HepG2 (cell line): ENCODE measurements at regions not wholly inside any gene's neighbourhood (a gene's known extent, or its start where the extent isn't known, plus 50 kb on each side); places are given as distances from the start of the nearest gene placed in this dataset.

ENCODE experiments used
- DR1 ChIP-seq: sonication (generic); formaldehyde crosslinking; IDR thresholded peaks from 2 replicates; pipeline ENCODE4 v1.8.0; 2021; ENCODE audit warnings: mild to moderate bottlenecking, missing genetic modification reagents, inconsistent platforms
- ELF3 ChIP-seq: IDR thresholded peaks from 2 replicates; pipeline ENCODE4 v1.6.1; 2016; ENCODE audit warnings: missing genetic modification reagents, missing compliant biosample characterization
- ERF ChIP-seq: IDR thresholded peaks from 2 replicates; pipeline ENCODE4 v1.6.1; 2018; ENCODE audit warnings: missing biosample characterization, missing genetic modification reagents
- FOSL2 ChIP-seq: sonication (generic); formaldehyde crosslinking; IDR thresholded peaks from 2 replicates; pipeline ENCODE4 v1.4.0; 2020; ENCODE audit warnings: missing genetic modification reagents
- KDM2A ChIP-seq: sonication (generic); formaldehyde crosslinking; IDR thresholded peaks from 2 replicates; pipeline ENCODE4 v1.4.0; 2020; ENCODE audit warnings: low read depth, missing genetic modification reagents, borderline replicate concordance
- MNT ChIP-seq: fragments of 450-650 bp; IDR thresholded peaks from 2 replicates; pipeline ENCODE4 v1.6.1; 2016
- NCOA5 ChIP-seq: sonication (generic); formaldehyde crosslinking; IDR thresholded peaks from 2 replicates; pipeline ENCODE4 v1.4.0; 2020; ENCODE audit warnings: missing genetic modification reagents
- PPARG ChIP-seq: conservative IDR thresholded peaks from 2 replicates; pipeline ENCODE4 v1.6.1; 2016; ENCODE audit warnings: missing biosample characterization, missing genetic modification reagents
- SOX6 ChIP-seq, 2 experiments: fragments of 450-650 bp in 1 of 2; sonication (generic) in 1 of 2; formaldehyde crosslinking in 1 of 2; IDR thresholded peaks; 2 replicates each; pipeline versions ENCODE4 v1.4.0 to v1.6.1; 2017 to 2020; ENCODE audit warnings: antibody characterized with exemption in 1 of 2, mild to moderate bottlenecking in 1 of 2, missing genetic modification reagents in 1 of 2
- TBX3 ChIP-seq: fragments of 450-650 bp; IDR thresholded peaks from 2 replicates; pipeline ENCODE4 v1.6.1; 2017; ENCODE audit warnings: antibody characterized with exemption, mild to moderate bottlenecking, inconsistent platforms, borderline replicate concordance
- TEF ChIP-seq: sonication (generic); formaldehyde crosslinking; IDR thresholded peaks from 2 replicates; pipeline ENCODE4 v1.5.0; 2020; ENCODE audit warnings: missing genetic modification reagents
- TOE1 ChIP-seq: sonication (generic); formaldehyde crosslinking; IDR thresholded peaks from 2 replicates; pipeline ENCODE4 v1.4.0; 2020; ENCODE audit warnings: mild to moderate bottlenecking, missing genetic modification reagents
- ZNF367 ChIP-seq: sonication (generic); formaldehyde crosslinking; IDR thresholded peaks from 2 replicates; pipeline ENCODE4 v1.4.0; 2020; ENCODE audit warnings: missing genetic modification reagents, borderline replicate concordance
- TF ChIP-seq, protein P1 (sequence below): sonication (generic); formaldehyde crosslinking; IDR thresholded peaks from 2 replicates; pipeline ENCODE4 v1.4.0; 2020; ENCODE audit warnings: mild to moderate bottlenecking, missing genetic modification reagents, borderline replicate concordance
- TF ChIP-seq, protein P2 (sequence below), 2 experiments: sonication (generic) in 1 of 2; formaldehyde crosslinking in 1 of 2; IDR thresholded peaks; 2 replicates each; pipeline versions ENCODE4 v1.4.0 to v1.6.1; 2018 to 2020; ENCODE audit warnings: missing genetic modification reagents in 2 of 2, borderline replicate concordance in 1 of 2, low read depth in 1 of 2, mild to moderate bottlenecking in 1 of 2, missing biosample characterization in 1 of 2
- TF ChIP-seq, protein P3 (sequence below): sonication (generic); formaldehyde crosslinking; IDR thresholded peaks from 2 replicates; pipeline ENCODE4 v1.8.0; 2022; ENCODE audit warnings: missing genetic modification reagents, low read depth, mild to moderate bottlenecking, borderline replicate concordance
- TF ChIP-seq, protein P4 (sequence below): sonication (generic); formaldehyde crosslinking; IDR thresholded peaks from 2 replicates; pipeline ENCODE4 v1.5.0; 2020; ENCODE audit warnings: mild to moderate bottlenecking, missing genetic modification reagents, moderate library complexity
- TF ChIP-seq, protein P5 (sequence below): sonication (generic); formaldehyde crosslinking; IDR thresholded peaks from 2 replicates; pipeline ENCODE4 v1.4.0; 2020; ENCODE audit warnings: mild to moderate bottlenecking, missing genetic modification reagents

GRCh38 chr2:191555092-191555742, 122.7 kb upstream of the NABP1 start (continued):
- TF ChIP-seq, protein P1, sequence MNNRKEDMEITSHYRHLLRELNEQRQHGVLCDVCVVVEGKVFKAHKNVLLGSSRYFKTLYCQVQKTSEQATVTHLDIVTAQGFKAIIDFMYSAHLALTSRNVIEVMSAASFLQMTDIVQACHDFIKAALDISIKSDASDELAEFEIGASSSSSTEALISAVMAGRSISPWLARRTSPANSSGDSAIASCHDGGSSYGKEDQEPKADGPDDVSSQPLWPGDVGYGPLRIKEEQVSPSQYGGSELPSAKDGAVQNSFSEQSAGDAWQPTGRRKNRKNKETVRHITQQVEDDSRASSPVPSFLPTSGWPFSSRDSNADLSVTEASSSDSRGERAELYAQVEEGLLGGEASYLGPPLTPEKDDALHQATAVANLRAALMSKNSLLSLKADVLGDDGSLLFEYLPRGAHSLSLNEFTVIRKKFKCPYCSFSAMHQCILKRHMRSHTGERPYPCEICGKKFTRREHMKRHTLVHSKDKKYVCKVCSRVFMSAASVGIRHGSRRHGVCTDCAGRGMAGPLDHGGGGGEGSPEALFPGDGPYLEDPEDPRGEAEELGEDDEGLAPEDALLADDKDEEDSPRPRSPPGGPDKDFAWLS (CRISPR knock-in tag) = no peak
- TF ChIP-seq ZNF367 (CRISPR knock-in tag) (no peak), ERF (0 out of 2 replicates have a peak, but pooled peaks have one; percentile 35), DR1 (no peak), SOX6 (IDR thresholded peaks at IDR 0.05) (no peak), SOX6 (CRISPR knock-in tag; IDR thresholded peaks at IDR 0.05) (no peak), ELF3 (CRISPR knock-in tag) (peak; percentile 67; the same call in 1 of the 2 replicates), NCOA5 (CRISPR knock-in tag) (no peak), MNT (no peak), TOE1 (CRISPR knock-in tag) (no peak), KDM2A (0 out of 2 replicates have a peak, but pooled peaks have one; percentile 36), PPARG (CRISPR knock-in tag) (0 out of 2 replicates have a peak, but pooled peaks have one; percentile 21), TEF (CRISPR knock-in tag) (no peak), FOSL2 (CRISPR knock-in tag) (peak; percentile 24; the same call in 1 of the 2 replicates), TBX3 (no peak)
- TF ChIP-seq, protein P2, sequence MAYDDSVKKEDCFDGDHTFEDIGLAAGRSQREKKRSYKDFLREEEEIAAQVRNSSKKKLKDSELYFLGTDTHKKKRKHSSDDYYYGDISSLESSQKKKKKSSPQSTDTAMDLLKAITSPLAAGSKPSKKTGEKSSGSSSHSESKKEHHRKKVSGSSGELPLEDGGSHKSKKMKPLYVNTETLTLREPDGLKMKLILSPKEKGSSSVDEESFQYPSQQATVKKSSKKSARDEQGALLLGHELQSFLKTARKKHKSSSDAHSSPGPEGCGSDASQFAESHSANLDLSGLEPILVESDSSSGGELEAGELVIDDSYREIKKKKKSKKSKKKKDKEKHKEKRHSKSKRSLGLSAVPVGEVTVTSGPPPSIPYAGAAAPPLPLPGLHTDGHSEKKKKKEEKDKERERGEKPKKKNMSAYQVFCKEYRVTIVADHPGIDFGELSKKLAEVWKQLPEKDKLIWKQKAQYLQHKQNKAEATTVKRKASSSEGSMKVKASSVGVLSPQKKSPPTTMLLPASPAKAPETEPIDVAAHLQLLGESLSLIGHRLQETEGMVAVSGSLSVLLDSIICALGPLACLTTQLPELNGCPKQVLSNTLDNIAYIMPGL (CRISPR knock-in tag; IDR thresholded peaks at IDR 0.05; ENCODE audit: borderline replicate concordance in 1 of 2, low read depth in 1 of 2) = peak in 1 of 2 experiments; percentile 46; a peak in 1 of 4 replicates
- TF ChIP-seq, protein P3, sequence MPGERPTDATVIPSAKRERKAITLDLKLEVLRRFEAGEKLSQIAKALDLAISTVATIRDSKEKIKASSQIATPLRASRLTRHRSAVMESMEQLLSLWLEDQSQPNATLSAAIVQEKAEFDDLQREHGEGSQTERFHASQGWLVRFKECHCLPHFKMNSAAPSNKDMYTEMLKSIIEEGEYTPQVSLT (CRISPR knock-in tag) = 0 out of 2 replicates have a peak, but pooled peaks have one; percentile 32
- TF ChIP-seq, protein P4, sequence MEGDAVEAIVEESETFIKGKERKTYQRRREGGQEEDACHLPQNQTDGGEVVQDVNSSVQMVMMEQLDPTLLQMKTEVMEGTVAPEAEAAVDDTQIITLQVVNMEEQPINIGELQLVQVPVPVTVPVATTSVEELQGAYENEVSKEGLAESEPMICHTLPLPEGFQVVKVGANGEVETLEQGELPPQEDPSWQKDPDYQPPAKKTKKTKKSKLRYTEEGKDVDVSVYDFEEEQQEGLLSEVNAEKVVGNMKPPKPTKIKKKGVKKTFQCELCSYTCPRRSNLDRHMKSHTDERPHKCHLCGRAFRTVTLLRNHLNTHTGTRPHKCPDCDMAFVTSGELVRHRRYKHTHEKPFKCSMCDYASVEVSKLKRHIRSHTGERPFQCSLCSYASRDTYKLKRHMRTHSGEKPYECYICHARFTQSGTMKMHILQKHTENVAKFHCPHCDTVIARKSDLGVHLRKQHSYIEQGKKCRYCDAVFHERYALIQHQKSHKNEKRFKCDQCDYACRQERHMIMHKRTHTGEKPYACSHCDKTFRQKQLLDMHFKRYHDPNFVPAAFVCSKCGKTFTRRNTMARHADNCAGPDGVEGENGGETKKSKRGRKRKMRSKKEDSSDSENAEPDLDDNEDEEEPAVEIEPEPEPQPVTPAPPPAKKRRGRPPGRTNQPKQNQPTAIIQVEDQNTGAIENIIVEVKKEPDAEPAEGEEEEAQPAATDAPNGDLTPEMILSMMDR (CRISPR knock-in tag) = peak; percentile 89
- TF ChIP-seq, protein P5, sequence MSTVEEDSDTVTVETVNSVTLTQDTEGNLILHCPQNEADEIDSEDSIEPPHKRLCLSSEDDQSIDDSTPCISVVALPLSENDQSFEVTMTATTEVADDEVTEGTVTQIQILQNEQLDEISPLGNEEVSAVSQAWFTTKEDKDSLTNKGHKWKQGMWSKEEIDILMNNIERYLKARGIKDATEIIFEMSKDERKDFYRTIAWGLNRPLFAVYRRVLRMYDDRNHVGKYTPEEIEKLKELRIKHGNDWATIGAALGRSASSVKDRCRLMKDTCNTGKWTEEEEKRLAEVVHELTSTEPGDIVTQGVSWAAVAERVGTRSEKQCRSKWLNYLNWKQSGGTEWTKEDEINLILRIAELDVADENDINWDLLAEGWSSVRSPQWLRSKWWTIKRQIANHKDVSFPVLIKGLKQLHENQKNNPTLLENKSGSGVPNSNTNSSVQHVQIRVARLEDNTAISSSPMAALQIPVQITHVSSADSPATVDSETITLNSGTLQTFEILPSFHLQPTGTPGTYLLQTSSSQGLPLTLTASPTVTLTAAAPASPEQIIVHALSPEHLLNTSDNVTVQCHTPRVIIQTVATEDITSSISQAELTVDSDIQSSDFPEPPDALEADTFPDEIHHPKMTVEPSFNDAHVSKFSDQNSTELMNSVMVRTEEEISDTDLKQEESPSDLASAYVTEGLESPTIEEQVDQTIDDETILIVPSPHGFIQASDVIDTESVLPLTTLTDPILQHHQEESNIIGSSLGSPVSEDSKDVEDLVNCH (CRISPR knock-in tag) = no peak
